Umbilical cord (tissue), 1 donor: ENCODE measurements at regions not wholly inside any gene's neighbourhood (a gene's known extent, or its start where the extent isn't known, plus 50 kb on each side); places are given as distances from the start of the nearest gene placed in this dataset.

Experiments
- DNase-seq: peaks from one replicate; pipeline ENCODE4 v3.0.0-alpha.2; 2015; ENCODE audit warnings: low spot score

DNA sequence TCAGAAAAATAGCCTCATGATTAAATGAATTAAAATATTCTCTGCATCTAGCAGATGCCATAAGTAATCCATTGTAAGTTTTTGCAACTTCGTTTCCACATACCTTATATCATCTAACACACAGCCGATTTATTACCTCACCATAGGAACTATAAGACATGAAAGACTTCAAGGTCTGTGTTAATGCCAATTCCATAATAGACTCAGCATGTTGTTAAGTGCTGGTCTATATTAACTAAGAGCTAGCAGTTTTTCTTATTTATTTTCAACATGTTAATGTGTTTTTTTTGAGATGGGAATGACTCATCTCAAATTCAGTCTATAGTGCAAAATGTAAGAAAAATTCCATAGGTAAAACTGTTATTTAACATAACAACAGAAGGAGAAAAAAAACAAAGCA lies 243.9 kb upstream of the GULP1 start:
- no peak for DNase-seq

DNA sequence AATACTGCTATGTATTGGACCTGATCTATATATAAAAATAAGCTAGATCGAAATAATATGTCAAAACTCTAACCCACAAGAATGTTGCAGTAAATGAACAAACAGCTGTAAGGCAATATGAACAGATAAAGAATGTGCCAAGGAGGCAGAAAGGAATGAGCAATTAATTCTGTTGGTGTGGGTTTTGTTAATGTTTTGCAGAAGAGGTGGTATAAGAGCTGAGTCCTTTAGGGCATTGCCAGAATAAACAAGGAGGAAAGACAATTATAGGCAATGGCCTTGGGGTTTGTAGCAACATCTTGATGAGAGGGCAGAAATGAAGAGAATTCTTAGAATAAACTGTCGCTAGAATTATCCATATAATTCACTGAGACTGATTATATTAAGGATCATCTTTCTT lies 240.9 kb upstream of the GULP1 start:
- DNase-seq = no peak

DNA sequence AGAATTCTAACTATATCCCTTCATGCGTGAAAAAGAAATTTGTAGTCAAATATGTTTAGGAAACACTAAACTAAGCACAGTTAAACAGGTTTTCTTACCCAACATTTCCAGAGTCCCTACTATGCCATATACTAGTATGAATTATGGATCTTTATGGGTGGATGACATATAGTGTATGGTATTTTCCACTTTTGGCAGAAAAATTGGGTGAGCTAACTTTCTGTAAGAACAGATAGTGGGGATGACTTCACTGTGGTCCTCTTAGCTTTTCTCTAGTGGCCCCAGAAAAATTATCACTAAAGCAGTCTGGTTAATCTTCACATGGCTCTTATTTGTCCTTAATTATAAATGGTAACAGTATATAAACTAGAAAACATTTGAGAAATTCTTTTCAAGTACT lies 240.0 kb upstream of the GULP1 start:
- no peak for DNase-seq

DNA sequence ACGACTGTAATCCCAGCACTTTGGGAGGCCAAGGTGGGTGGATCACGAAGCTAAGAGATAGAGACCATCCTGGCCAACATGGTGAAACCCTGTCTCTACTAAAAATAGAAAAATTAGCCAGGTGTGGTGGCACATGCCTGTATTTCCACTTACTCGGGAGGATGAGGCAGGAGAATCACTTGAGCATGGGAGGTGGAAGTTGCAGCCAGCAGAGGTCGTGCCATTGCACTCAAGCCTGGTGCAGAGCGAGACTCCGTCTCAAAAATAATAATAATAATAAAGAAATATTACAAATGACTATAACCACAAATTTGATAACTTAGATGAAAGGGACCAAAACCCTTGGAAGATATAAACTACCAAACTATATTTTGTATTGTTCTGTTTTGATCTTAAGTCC lies 226.3 kb upstream of the GULP1 start:
- DNase-seq = no peak

DNA sequence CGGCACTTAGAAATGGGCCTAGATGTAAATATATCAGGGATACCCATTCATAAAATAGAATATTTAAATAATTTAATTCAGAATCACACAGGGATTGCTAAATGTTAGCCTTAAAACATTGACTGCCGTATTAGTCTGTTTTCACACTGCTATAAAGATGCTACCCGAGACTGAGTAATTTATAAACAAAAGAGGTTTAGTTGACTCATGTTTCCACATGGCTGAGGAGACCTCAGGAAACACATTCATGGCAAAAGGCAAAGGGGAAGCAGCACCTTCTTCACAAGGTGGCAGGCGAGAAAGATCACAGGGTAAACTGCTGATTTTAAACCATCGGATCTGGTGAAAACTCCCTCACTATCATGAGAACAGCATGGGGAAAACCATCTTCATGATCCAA lies 223.6 kb upstream of the GULP1 start:
- DNase-seq = no peak

DNA sequence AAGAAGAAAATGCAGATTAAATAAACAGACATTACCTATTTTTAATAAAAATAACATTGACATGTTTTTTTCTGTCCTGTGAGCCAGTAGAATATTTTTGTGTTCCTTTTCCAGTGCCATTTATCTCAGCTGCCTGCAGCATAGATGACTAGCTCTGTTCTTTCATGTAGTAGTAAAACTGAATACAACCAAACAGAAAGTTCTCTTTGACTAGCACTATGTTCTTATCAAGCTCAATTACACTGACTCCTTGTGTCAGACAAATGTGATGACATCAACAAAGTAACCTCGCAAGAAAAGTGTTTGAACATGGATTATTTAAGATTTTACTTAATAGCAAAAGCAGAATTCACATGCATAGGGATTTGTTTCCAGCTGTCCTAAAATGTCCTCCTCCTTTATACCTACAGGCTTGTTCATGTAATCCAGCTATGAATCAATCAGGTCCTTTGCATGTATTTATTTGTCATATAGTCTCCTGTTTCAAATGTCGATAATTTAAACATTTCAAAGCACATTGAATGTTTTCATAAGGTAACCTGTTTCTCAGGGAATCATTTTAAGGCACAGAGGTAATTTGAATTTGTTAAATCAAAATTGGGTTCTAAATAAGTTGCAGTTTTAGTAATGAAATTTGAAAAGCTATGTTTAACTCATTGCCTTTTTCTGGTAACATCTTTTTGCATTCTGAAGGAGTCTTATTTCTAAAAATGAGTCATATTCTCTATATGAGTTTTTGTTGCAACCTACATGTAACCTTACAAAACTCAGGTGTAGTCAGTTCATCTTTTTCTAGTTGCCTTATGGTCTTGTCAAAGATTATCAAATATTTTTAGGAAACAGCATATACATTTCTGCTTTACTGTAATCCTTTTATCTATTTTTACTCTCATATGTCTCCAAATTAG lies 215.3 kb upstream of the GULP1 start:
- DNase-seq = peak; percentile 0

DNA sequence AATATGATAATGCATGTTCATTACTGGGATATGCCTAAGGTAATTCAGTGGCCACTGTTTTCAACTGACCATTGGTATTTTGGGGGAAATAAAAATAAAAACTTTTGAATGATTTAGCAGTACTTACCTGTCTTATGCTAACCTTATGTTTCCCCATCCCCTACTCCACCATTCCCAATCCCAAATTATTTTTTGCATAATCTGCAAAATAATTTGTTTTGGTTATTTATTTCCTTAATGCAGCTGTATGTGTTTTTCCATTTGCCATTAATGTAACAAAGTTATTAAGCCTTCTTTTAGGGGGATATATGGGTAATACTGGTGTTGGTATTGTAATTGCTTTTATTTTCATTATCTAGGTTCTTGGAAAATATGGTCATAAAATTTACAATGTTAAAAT lies 213.9 kb upstream of the GULP1 start:
- DNase-seq = no peak

DNA sequence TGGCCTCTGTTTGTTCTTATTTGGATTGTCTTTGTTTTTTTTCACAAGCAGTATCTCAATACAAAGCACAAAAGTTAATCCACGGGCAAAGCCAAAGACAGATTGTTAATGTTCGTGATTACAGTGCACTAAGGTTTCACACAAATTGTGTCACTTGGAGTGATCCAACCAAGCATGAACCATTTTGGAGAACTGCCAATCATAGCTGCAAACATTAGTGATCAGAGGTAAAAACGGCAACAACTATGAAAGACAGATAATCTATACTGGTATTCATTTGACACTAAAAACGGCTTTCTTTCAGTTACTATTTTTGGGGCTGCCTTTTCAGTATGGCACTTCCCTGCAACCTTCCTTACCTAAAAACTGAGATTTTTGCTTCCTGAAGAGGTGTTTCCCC lies 213.1 kb upstream of the GULP1 start:
- no peak for DNase-seq

DNA sequence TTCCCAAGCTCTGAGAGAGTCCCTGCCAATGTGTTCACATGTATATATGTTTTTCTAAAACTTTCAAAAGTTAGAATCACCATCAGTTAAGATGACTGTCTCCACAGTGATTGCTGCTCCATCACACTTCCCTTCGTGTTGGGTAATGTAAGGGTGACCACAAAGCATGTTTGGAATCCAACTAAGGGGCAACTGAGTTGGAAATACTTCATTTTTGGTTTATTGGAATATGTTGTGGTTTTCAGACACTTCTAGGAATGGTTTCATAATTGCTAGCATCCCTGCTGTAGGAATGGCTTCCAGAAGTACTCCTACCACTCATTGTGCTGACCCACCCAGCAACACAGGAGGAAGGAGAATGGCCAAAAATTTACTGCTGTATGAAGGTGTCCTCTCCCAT lies 212.5 kb upstream of the GULP1 start:
- no peak for DNase-seq

DNA sequence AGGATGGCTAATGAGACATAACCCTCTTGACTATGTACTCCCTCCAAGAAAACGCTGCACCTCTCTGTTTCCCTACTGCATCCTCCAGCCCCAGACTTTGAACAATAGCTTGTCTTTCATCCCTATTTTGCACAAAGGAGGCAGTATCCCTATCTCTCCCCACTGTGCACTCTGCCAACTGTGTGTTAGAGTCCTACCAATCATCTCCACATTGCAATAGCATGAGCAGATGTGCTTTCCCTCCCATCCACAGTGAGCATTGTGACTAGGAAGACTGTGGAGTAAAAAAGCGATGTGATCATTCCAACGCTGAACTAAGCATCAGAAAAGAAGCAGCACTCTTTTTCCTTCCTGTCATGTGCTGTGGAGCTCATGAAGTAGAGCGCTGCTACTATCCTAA lies 206.3 kb upstream of the GULP1 start:
- DNase-seq = no peak

DNA sequence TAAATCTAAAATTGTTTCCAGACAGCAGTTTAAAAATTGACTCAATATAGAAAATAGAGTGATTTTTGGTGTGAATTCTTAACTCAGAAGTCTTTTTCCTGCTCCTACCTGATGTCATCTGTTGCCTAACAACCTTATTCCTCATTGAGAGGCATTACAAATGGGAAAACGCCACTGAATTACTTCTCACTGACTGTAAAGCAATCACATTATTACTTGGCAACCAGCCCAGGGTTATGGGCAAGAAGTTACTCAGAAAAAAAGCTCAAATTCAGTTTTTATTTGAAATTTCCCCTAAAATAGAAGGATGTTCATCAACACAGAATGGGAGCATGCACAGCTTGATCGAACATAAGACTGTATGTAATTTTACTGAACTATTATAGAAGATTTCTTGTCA lies 201.8 kb upstream of the GULP1 start:
- no peak for DNase-seq

DNA sequence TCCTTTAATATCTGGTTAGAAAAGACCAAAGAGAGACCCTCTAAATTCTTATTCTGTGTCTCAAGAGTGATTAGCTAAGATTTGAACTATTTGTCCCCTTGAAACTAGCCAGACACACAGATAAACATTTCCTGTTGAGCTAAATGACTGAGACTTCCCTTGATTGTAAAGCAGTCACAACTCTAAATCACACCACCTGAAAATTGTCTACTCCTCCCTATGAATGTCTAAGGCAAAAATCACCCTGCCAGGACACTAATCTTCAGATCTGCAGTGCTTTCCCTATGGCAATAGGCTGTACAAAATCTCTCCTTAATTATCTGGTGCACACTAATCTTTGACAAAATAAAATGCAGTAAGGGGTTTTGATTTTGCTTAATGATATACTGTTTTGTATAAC lies 200.5 kb upstream of the GULP1 start:
- no peak for DNase-seq

DNA sequence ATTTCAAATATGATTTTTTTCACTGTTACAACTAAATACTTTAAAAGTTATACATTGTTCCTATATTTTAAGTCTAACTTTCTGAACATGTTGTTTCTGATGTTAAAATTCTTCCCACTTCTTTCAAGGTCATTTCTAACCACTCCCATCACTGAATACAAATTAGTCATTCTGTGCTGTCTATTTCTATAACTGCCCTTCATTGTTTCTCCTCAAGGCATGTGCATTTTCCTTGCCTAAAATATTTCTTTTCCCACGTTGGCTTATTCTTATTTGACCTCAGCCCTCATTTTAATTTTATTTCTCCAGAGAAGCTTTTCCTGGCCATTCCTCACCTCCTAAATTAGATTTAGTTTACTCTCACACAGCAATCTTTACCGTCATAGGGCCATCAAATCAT lies 198.9 kb upstream of the GULP1 start:
- no peak for DNase-seq

DNA sequence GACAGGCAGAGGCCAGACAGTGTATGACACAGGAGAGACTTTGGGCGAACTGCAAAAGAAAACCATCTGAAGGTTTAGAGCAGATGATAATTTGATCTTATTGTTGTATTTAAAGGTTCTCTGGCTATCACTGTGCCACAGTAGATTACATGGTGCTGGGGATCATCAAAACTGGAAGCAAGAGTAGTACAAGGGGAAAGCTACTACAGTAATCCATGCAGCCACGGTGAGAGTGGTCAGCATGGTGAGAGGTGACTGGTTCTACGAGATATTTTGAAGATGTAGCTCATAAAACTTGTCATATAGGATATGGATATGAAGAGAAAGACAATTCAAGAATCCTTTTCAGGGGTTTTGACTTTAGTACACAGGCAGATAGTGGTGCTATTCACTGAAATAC lies 194.8 kb upstream of the GULP1 start:
- no peak for DNase-seq

DNA sequence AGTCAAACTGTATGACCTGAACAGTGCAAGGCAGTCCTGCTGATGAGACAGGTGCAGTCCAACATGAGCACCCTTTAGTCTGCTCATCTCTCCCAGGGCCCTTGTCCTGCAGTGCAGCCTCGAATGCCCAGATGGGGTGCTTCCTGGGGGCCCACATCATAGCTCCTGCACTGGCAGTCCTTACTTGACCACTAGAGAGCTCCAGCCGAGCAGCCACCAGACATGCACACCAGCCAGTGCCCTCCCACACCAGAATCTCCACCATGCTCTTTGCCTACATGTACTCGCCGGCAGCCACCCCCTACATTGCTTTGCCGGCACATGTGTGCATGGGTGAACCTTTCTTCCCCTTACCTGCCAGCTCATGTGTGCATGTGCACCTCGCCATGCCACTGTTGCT lies 188.8 kb upstream of the GULP1 start:
- no peak for DNase-seq

DNA sequence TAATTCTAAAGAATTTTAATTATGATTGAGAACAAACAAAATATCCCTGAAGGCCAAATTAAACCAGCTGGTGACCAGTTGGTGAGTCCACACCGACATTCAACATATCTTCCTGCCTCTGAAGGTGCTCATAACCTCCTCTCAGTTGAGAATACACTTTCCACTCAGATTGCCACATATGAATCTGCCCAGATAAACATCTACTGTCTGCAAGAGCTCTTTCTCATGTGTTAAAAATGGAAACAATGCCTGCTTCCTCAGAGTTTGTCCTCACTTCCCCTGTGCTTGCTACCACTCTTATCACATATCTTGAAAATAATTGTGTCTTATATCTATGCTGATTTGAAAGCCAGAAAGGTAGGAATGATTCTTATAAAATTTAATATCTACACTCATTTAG lies 177.7 kb upstream of the GULP1 start:
- peak; percentile 3 for DNase-seq

DNA sequence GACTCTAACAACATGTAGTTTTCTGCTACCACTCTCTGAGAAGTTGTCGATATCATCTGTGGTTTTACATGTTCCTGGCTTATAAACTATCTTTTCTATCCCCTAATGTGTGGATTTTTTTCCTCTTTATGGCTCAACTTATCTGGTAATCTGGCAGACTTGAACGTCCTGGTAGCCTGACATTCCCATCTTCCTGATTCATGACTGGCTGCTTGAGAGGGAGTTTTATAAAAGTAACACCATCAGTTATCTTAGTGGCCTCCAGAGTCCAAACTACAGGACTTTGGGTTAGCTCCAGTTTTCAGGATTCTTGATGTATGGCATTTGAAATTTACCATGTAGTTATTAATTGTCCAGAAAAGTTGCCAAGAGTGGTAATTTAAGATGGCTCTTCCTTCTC lies 174.0 kb upstream of the GULP1 start:
- no peak for DNase-seq

DNA sequence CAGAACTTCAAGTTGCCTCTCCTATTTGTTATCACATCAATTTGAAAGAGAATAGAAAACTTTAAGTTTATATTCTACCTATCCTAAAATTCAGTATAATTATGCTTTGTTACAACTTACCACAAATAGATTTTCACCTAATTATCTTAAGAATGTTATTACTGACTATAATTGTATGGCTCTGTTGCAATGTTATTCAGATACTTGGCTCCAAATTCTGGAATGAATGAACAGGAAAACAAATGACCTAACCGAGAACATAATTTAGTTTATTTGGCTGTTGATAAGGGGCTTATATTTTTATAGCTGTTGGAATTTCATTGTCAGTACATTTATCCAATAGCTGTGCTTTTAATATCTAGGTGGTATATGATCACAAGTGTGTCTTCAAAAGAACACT lies 173.2 kb upstream of the GULP1 start:
- DNase-seq = no peak

DNA sequence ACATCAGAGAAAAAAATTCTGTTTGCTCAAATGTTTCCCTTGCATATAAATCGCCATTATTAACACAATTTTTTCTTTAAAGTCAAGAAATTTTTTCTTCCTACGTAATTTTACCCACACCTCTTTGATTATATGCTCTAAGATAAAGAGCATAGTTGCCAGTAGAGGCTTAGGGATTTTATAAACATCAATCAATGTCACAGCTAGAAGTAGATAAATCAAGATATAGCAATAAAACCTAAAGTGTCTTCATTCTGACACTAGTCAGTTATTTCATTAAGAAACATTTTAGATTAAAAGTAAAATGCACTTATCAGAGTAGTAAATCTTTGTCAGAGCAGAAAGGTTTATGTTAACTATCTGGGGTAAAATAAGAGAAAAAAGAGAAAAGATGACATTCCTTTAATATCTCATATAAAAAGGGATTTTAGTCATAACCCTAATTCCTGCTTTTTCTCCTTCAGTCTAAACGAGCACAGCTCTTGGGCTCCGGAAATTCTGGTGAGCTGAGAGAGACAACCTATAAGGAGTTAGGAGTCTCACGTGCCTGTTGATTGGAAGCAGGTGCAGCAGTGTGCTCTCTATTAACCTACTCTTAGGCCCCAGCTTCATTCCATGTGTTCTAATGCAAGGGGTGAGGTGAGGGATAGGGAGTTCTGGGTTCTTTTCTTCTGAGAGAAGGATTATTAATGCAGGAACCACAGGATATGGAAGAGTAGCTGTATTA lies 172.4 kb upstream of the GULP1 start:
- no peak for DNase-seq

DNA sequence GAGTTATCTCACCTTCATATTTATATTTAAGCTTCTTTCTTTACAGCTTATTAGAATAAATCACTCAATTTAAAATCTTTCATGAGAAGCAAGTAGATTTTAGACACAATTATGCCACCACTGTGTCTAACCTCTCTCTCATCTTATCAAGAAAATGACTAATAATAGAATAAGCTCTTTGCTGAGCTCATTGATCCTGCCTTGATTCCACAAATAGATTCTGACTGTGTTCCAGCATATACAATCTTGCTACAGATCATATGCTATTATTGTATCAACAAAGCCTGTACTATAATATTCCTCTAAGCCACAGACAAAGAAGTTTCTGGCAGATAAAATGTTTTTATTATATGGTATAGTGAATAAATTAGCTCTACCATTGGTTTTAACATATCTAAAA lies 168.7 kb upstream of the GULP1 start:
- peak; percentile 20 for DNase-seq

DNA sequence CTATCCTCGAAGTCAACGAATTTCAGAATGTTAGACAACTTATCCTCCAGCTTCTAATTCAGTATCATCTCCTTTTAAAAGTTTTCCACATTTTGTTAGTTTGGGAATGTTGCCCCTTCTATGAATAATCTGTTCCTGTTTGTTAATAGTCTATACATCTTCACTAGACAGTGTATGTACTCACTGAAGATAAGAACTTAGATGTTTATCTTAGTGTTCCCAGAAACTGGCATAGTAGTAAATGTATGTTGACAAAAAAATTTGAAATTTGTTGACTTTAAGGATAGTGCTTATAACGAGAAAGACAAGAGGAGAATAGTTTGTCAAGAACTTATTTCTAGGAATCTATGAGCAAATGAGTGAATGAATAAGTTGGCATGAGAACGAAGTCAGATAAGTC lies 162.0 kb upstream of the GULP1 start:
- no peak for DNase-seq

DNA sequence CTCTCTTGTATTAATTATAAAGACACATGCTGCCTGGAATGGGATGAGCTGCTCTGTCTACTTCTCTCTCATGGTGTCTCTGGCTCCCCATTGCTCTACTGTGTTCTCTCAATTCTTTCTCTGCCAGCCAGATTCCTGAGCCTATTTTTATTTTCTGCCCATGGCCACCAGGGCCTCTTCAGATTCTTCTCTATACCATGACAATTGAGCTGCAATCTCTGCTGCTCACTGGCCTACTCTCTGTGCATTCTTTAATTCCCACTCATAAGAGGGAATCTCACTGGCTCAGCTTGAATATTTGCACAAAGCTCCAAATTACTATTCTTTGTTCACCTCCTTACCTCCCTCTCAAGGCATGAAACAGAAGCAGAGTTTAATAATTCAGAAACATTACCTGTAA lies 161.4 kb upstream of the GULP1 start:
- DNase-seq = no peak

DNA sequence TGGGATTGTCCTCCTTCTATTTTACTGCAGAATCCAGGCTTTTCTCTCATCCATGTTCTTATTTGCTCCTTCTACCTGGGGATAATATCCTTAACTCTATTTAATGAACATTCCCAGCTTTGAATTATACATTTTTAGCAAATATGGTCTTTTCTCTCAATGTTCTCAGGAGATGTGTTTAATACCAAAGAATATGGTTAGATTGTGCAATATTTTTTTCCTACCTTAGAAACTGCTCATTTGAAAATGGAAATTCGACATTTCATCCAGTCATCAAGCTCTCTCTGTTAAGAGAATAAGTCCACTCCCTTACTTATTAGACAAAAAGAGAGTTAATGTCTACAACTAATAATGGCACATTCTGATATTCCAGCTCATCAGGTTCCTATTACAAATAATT lies 160.4 kb upstream of the GULP1 start:
- DNase-seq = no peak
